ENCODE measurements at regions not wholly inside any gene's neighbourhood (a gene's known extent, or its start where the extent isn't known, plus 50 kb on each side); places are given as distances from the start of the nearest gene placed in this dataset.

DNA sequence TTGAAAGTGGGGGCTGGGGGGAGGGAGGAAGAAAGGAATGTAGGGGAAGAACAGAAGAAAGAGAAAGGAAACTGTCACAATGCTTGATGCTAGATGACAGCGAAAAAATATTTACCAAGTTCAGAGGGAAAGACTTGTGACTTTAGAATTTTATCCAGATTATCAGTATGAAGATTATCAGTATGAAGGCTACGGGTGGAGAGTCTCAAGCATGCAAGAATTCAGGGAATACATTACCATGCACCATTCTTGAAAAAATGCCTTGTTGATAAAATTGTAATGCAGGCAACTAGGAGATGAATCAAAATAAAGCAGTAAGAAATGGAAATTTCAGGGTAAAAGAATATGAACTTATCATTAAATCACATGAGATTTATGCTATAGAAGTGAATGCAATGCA, 376.8 kb downstream of the PCNX1 start:
- TF ChIP-seq POLR2A (IDR thresholded peaks at IDR 0.05; ENCODE audit: low read length) (no peak), GATA1 (IDR thresholded peaks at IDR 0.05; ENCODE audit: low read depth, low read length) (no peak)

Measured in erythroblast (primary cell).